Hepatocyte (in vitro differentiated cells): ENCODE measurements at regions not wholly inside any gene's neighbourhood (a gene's known extent, or its start where the extent isn't known, plus 50 kb on each side); places are given as distances from the start of the nearest gene placed in this dataset.

Experiments used
- CTCF ChIP-seq: fragments of 200-600 bp; sonication (generic); IDR thresholded peaks from 2 replicates; pipeline ENCODE4 v1.5.1; 2016; ENCODE audit warnings: antibody characterized with exemption, mild to moderate bottlenecking; ENCODE audit not compliant: poor library complexity
- EZH2 ChIP-seq: fragments of 200-600 bp; sonication (generic); IDR thresholded peaks from 2 replicates; pipeline ENCODE4 v1.6.1; 2016; ENCODE audit warnings: antibody characterized with exemption, mild to moderate bottlenecking, borderline replicate concordance
- EZH2phosphoT487 ChIP-seq: fragments of 200-600 bp; sonication (generic); IDR thresholded peaks from one replicate; pipeline ENCODE4 v1.6.1; 2018; ENCODE audit warnings: antibody characterized with exemption, mild to moderate bottlenecking, low read depth, moderate library complexity; ENCODE audit not compliant: unreplicated experiment, severe bottlenecking

- TF ChIP-seq CTCF (no peak), EZH2 (no peak), EZH2phosphoT487 (no peak)
Measured at GRCh38 chr9:99663297-99663696, 158.4 kb upstream of the NR4A3 start.
